ENCODE measurements at regions not wholly inside any gene's neighbourhood (a gene's known extent, or its start where the extent isn't known, plus 50 kb on each side); places are given as distances from the start of the nearest gene placed in this dataset.
"Not testable (repeated sequence)": the region's sequence is repeated elsewhere in the genome, so short reads cannot be mapped to it uniquely, and the experiment has no call there.

DNA sequence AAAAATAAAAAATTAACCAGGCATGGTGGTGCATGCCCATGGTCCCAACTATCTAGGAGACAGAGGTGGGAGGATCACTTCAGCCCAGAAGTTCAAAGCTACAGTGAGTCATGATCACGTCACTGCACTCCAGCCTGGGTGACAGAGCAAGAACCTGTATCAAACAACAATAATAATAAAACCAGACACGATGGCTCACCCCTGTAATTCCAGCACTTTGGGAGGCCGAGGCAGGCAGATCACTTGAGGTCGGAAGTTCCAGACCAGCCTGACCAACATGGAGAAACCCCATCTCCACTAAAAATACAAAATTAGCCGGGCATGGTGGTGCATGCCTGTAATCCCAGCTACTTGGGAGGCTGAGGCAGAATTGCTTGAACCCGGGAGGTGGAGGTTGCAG lies 159.4 kb downstream of the SKIDA1 start:
- peak; percentile 91 for DNase-seq (ENCODE audit: low spot score)

DNA sequence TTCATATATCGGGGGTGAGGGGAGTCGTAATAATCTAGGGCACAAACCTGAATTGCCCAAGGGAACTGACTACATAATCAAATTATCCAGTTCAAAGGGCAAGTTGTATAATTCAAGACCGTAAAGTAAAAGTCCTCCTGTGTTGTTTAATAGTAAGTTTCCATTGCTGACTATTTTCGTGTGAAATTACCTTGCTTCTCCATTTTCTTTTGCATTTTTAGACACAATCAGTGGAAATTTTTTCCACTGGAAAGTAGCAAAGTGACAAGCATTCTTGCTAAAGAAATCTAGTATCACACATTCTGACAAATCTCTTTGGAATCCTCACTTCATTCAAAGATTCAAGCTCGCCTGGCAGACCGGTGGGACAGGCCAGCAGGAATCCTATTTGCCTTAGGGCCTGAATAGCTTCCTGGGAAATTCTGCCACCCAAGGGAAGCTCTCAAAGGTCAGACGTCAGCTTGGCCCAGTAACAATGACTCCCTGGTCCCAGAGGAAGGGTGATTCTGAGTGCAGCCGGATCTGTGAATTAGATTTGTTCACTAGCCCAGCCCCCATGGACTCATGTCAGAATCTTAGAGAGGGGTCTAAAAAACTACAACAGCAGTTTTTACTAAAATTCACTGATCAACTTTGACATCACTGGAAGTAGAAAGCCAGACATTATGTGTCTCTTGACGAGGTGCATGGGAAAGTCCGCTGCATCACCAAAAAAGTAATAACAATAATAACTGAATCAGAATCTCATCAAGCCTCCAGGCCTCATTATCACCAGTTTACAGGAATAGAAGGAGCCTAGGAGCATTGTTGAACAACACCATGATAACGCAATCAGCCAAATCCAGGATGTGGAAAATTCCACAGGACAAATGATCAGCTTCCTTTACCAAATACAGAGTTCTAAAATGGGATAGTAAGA lies 161.0 kb downstream of the SKIDA1 start:
- DNase-seq (ENCODE audit: low spot score), result peak; percentile 88

DNA sequence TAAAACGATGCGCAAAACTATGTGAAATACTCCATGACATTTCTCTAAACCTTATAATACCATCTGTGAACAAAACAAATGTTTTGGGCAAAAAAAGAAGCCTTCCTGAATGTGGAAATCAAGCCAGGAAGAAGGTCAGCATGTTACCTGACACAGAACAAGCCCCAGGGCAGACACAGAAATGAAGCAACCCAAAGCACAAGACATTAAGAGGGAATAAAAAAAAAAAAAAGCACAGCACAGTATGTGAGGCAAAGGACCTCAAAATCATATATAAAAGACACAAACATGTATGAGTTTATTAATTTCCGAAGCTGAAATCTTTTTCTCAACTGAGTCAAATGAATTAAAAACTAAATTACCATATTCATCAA lies 161.8 kb downstream of the SKIDA1 start:
- DNase-seq (ENCODE audit: low spot score), result no peak

DNA sequence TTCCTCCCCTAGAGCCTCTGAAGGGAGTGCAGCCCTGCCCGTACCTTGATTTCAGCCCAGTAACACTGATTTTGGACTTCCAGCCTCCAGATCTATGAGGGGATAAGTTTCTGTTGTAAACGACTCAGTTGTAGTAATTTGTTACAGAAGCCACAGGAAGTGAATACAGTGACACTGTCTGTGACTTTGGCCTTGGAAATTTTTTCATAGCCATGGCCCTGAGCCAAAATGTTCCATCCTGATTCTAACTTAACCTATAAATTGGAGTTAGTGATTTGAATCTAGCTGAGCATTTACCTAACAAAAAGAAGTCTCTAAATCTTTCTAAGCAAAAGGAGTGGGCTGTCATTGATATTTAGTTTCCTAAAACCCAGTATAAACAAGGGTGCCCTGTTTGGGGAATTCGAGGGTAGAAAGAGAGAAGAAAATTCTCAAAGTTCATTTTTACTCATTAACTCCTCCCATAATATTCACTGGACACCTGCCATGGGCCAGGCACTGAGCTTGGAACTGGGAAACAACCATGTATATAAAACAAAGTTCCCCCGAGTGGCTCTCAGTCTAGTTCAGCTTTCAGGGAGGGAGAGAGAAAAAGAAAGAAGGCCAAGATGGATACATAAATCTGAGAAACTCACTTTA lies 162.3 kb downstream of the SKIDA1 start:
- DNase-seq (ENCODE audit: low spot score), result no peak

DNA sequence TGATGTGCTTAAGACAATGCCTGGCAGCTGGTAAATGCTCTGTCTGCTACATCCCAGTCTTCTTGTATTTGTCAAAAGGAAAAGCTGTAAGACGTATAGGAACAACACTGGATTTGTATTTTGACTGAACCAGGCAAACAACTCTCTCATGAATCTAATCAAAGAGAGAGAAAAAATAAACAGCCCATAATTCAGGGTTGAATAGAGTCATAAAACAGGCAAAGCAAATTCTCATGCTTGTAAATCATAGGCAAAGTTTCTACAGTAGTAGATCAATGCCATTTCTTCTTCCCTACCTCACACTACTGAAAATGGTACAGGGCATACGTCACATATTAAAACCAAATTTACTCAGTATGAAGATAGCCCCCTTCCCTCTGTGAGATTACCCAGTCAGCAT lies 166.3 kb downstream of the SKIDA1 start:
- no peak for DNase-seq (ENCODE audit: low spot score)

DNA sequence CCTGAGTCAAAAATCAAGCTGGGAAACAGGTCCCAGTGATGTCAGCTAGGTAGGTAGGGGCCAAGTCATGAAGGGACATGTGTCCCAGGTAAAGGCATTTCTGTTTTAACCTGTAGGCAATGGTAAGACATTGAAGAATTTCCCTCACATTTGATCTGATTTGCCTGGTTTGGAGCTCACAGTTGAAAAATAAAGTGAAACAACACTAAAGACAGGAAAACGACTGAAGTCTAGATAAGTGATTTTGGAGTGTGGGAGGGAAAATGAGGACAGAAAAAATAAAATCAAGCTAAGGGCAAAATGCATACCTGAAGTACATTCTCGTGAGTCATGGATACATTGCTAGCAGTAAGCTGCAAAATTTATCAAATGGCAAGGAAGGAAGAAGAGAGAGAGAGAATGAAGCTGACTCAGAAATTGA lies 169.9 kb downstream of the SKIDA1 start:
- DNase-seq (ENCODE audit: low spot score), result peak; percentile 40

DNA sequence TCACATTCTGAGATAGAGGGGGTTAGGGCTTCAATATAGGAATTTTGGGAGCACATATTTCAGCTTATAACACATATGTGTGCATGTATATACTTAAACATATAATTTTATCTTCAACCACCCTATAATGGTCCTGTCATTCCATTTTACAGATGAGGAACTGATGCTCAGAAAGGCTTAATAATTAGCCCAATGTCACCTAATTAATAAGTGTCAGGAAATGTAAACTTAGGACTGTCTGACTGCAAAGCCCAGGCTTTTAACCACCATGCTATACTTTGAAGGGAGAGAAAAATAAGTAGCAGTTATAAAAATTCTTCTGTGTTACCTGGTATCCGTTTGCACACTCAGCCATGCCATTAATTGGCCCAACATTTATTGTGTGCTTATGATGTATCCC lies 172.6 kb downstream of the SKIDA1 start:
- no peak for DNase-seq (ENCODE audit: low spot score)

DNA sequence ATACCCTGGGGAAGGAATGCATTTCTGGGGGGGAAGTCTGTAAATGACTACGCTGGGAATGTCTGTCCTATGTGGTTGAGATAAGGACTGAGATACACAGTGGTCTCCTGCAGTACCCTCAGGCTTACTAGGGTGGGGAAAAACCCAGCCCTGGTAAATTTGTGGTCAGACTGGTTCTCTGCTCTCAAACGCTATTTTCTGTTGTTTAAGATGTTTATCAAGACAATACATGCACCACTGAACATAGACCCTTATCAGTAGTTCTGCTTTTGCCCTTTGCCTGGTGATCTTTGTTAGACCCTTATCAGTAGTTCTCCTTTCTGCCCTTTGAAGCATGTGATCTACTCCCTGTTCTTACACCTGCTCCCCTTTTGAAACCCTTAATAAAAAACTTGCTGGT lies 173.9 kb downstream of the SKIDA1 start:
- not testable (repeated sequence) for DNase-seq (ENCODE audit: low spot score)

DNA sequence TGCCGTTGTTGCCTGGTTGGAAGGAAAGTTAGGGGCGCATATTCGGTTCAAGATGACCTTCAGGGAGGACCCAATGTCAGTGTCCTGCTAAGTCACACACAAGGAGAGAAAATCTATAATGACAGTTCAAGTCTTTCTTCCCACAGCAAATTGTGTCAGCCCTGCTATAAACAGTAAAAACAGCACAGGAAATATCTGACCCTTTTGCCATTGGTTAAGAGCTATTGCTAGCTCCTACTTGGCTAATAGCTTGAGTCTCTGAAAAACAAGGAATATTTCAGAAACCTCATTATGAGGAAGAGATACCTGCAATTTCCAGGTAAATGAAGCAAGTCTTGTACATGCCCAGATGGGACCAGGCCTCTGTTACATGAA lies 175.6 kb downstream of the SKIDA1 start:
- DNase-seq (ENCODE audit: low spot score), result no peak

DNA sequence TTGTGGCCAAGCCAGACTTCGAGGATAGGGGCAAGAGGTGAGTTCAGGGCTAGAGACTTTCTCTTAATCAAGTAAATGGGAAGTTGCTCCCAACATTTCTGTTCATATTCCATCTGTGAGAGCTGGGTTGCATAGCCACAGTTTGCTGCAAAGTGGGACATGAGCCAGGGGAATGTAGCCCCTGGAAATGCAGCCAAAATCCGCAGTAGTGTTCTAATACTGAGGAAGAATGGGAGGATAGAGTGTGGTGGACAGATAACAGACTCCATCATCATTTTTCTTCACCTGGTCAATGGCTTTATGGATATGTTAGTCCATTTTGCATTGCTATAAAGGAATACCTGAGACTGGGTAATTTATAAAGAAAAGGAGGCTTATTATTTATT lies 177.7 kb downstream of the SKIDA1 start:
- DNase-seq (ENCODE audit: low spot score), result no peak

DNA sequence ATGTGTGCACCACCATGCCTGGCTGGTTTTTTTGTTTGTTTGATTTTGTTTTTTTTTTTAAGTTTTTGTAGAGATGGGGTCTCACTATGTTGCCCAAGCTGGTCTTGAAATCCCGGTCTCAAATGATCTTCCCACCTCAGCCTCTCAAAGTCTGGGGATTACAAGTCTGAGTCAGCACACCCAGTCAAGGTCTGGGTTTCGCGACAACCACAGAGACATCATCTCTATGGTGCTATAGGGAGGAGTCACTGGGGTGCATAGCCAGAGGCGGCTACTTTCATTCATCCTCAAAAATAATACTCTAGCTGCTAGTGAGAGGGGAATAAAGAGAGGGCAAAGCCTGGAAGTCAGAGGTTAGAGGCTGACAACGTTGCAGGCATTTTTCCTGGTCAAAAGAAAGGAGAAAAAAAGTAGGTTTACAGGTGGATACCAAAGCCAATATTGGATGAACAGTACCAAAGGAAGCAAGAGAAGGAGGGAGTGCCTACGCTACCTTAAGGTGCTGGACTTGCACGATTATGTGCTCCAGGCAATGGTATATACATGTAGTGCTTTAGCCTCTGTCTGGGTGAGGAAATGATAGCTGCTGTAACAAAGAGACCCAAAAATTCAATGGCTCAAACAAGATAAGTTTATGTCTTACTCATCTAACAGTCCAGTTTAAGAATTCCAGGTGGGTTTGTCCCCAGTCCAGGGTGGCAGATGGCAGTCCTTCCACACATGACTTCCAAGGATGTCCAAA lies 178.3 kb downstream of the SKIDA1 start:
- no peak for DNase-seq (ENCODE audit: low spot score)

DNA sequence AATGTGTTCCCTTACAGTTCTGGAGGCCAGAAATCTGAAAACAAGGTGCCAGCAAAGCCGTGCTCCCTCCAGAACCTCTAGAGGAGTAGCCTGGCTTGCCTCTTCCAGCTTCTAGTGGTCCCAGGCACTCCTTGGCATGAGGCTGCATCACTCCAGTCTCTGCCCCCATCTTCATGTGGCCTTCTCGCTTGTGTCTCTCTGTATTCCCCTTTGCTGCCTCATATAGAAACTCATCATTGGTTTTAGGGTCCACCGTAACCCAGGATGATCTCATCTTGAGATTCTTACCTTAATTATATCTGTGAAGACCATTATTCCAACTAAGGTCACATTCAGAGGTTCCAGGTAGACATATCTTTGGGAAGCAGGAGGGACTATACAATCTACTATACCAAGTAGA lies 182.4 kb downstream of the SKIDA1 start:
- no peak for DNase-seq (ENCODE audit: low spot score)

DNA sequence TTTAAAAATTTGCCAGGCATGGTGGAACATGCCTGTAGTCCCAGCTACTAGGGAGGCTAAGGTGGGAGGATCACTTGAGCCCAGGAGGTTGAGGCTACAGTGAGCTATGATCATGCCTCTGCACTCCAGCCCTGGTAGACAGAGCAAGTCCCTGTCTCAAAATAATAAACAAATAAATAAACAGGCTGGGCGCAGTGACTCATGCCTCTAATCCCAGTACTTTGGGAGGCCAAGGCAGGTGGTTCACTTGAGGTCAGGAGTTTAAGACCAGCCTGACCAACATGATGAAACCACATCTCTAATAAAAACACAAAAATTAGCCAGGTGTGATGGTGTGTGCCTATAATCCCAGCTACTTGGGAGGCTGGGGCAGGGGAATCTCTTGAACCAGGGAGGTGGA lies 183.0 kb downstream of the SKIDA1 start:
- DNase-seq (ENCODE audit: low spot score), result peak; percentile 72

DNA sequence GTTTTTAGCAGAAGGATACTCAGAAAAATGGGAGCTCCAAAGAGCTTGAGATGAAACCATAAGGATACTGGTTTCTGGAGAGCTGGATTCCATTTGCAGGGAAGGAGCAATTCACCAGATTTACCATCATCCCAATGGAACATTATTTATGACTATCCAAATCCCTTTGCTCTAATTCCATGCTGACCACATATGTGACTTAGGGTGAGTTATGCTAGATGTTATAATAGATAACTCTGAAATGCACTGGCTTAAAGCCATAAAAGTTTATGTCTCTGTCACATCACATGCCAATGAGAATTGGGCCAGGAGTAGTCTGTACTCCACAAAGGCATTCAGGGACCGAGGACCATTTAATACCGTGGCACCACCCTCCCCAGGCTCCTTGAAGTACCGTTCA lies 185.2 kb downstream of the SKIDA1 start:
- DNase-seq (ENCODE audit: low spot score), result peak; percentile 74

DNA sequence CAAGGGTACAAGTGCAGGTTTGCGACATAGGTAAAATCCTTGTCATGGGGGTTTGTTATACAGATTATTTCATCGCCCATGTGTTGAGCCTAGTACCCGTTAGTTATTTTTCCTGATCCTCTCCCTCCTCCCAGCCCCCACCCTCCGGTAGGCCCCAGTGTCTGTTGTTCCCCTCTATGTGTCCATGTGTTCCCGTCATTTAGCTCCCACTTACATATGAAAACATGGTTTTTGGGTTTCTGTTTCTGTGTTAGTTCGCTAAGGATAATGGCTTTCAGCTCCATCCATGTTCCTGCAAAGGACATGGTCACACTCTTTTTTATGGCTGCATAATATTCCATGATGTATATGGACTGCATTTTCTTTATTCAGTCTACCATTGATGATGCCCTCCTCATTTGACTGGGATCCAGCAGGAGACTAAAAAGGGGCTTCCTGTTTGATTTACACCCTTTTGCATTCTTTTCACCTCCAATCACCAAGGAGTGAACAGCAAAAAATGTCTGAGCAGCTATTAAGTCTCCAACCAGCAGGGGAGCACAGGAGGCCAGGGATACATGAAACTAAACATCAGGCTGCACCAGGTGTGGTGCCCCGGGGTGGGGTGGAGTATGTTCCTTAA lies 188.2 kb downstream of the SKIDA1 start:
- DNase-seq (ENCODE audit: low spot score), result no peak

DNA sequence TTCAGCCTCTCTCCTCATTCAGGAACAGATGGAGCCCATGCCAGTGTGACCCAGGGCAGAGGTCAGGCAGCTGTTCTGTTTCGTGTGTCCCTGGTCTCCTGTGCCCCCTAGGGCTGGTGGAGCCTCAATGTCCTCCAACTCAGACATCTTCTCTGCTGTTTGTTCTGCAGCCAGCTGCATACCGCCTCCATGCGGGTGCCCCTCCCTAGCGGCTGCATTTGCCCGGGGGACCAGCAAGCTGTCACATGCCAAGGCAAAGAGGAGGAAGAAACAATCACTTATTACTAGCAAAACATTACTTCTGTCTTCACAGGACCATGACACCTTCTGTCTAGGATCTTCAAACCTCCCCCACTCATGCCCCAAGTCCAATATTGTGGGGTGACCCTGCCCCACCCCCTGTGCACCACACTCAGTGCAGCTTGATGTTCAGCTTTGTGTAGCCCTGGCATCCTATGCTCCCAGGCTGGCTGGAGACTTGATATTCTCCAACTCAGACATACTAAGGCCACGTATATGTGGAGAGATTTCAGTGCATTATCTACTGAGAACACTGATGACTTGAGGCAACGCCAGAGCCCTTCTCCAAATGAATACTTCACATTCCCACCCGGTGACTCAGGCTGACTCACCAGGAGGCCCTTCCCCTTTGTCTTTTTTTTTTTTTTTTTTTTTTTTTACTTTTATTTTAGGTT lies 188.9 kb downstream of the SKIDA1 start:
- DNase-seq (ENCODE audit: low spot score), result peak; percentile 99

DNA sequence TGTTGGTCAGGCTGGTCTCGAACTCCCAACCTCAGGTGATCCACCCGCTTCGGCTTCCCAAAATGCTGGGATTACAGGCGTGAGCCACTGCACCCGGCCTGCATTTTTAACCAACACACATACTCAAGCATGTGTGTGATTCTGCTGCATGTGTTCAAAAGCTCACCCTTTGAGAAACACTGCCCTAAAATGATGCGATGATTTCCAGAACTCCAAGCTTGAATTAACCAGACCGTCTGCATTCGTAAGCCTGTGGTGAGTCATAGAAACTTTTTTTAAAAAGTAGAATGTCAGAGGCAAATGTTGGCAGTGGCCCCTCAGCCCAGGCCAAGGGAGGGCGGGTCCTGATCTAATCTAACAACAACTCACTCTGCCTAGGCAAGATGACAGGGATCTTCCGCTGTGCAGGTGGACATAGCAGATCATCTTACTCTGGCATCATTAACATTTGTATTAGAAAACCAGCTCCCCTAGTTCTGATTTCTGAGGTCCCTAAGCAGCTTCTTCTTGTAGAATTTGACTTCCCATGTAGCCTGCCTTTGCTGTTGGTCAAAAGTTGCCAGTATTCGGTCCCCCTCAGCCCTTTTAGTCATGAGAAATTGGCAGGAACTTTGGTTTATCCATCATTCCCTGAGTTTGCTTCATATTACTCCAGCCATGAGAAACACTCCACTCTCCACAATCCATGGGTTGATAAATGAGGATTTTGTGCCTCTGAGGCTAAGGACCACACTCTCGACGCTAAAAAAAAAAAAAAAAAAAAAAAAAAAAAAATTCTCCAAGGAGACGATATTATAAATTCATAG lies 190.4 kb downstream of the SKIDA1 start:
- peak; percentile 92 for DNase-seq (ENCODE audit: low spot score)

DNA sequence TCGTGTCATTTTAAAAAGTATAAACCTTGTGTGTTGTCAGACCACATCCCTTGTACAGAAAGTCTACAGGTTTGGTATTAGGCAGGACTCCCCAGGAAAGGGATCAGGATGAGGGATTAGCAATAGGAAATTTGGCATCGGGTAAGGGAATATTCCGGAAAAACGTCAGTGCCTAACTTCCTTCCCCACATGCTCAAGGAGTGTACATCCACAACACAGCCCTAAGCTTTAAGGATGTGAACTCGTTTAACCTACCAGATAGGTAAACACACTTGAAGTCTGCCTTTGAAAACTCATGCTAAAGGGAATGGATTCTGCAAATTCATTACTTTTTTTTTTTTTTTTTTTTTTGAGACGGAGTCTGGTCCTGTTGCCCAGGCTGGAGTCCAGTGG lies 194.9 kb downstream of the SKIDA1 start:
- DNase-seq (ENCODE audit: low spot score), result no peak

DNA sequence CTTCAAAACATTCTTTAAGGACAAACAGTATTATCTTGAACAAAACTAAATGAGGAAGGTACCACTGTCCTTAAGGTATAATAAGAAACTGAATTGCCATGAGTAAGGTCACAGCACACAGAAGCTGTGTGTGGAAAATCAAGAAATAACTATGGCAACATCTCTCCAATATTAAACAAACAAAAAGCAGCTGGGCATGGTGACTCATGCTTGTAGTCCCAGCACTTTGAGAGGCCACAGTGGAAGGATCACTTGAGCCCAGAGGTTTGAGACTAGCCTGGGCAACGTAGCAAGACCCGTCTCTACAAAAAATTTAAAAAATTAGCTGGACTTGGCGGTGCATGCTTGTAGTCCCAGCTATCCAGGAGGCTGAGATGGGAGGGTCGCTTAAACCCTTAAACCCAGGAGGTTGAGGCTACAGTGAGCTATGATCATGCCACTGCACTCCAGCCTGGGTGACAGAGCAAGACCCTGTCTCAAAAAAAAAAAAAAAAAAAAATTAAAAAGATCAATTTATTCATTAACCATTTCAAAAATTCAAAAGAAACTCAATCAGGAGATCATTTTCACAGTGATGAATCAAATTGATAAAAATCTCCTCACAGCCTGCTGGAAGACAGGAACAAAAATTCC lies 195.4 kb downstream of the SKIDA1 start:
- peak; percentile 87 for DNase-seq (ENCODE audit: low spot score)

DNA sequence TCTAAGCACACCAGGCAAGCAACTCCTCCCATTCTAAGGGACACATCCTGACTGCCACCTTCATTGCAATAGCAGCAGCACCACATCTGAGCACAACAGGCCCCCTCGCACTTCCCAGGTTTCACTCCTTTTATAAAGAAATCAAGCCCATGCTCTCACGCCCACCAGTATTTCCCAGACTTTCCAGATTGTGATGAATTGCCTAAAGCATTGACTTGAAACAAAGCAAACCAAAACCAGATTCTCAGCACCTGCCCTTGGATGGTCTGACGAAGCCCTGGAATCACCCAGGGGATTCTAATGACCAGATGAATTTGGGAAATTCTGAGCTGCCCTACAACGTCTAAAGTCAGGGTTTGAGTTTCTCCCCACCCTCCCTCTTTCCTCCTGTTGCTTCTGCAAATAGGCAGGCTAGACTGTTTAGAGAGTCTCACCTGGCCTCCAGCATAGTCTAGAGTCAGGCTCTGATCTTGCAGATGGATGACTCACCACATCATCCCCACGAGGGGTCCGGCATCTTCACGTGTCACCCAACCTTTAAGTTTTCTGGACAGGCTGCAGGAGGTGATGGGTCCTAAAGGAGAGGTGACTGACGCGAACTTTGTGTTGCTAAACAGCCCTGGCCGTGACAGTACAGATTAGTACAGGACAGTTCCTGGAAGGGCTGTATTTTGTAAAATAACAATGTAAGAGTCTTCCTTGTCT lies 198.0 kb downstream of the SKIDA1 start:
- DNase-seq (ENCODE audit: low spot score), result no peak

Measured in A172 (cell line).